Endodermal cell (in vitro differentiated cells): ENCODE measurements at regions not wholly inside any gene's neighbourhood (a gene's known extent, or its start where the extent isn't known, plus 50 kb on each side); places are given as distances from the start of the nearest gene placed in this dataset.

Source experiments
- DNase-seq: peaks from one replicate; pipeline ENCODE4 v3.0.0-alpha.2; 2017
- H3K27ac ChIP-seq: 2 replicates; pipeline ENCODE4 v1.5.1; 2013; ENCODE audit warnings: mild to moderate bottlenecking, low read depth, low read length, moderate library complexity
- H3K27me3 ChIP-seq: 2 replicates; pipeline ENCODE4 v1.6.1; 2013; ENCODE audit warnings: mild to moderate bottlenecking, low read length, moderate library complexity; ENCODE audit not compliant: insufficient read depth, control insufficient read depth, poor library complexity, severe bottlenecking
- H3K36me3 ChIP-seq: 2 replicates; pipeline ENCODE4 v1.7.0; 2013; ENCODE audit warnings: mild to moderate bottlenecking, low read length, moderate library complexity; ENCODE audit not compliant: control insufficient read depth, insufficient read depth
- H3K4me1 ChIP-seq: one replicate; pipeline ENCODE4 v1.7.0; 2013; ENCODE audit warnings: low read length; ENCODE audit not compliant: control insufficient read depth, insufficient read depth
- H3K4me3 ChIP-seq: 2 replicates; pipeline ENCODE4 v1.5.1; 2013; ENCODE audit warnings: mild to moderate bottlenecking, low read length, moderate library complexity
- H3K9ac ChIP-seq: 2 replicates; pipeline ENCODE4 v1.6.1; 2013; ENCODE audit warnings: mild to moderate bottlenecking, low read length, moderate library complexity; ENCODE audit not compliant: poor library complexity, severe bottlenecking; ENCODE audit errors: extremely low read depth
- H3K9me3 ChIP-seq: 2 replicates; pipeline ENCODE4 v1.6.1; 2013; ENCODE audit warnings: mild to moderate bottlenecking, low read length, moderate library complexity; ENCODE audit not compliant: control insufficient read depth
- H3K27ac Mint-ChIP-seq: 2 replicates; pipeline ENCODE4 v1.8.0; 2020; ENCODE audit warnings: mixed read lengths
- H3K27me3 Mint-ChIP-seq: 2 replicates; pipeline ENCODE4 v1.8.0; 2021; ENCODE audit warnings: mild to moderate bottlenecking, mixed read lengths; ENCODE audit not compliant: insufficient read depth
- H3K36me3 Mint-ChIP-seq: 2 replicates; pipeline ENCODE4 v1.8.0; 2020; ENCODE audit warnings: low read depth, mixed read lengths
- H3K4me1 Mint-ChIP-seq: 2 replicates; pipeline ENCODE4 v1.8.0; 2020; ENCODE audit warnings: mixed read lengths
- H3K4me3 Mint-ChIP-seq: 2 replicates; pipeline ENCODE4 v1.8.0; 2020; ENCODE audit warnings: mild to moderate bottlenecking, moderate library complexity, mixed read lengths
- H3K9me3 Mint-ChIP-seq: 2 replicates; pipeline ENCODE4 v1.8.0; 2020; ENCODE audit warnings: mild to moderate bottlenecking, mixed read lengths
- CTCF ChIP-seq: fragments of 200-600 bp; sonication (generic); conservative IDR thresholded peaks from 2 replicates; pipeline ENCODE4 v1.5.0; 2021; ENCODE audit warnings: antibody characterized with exemption, mild to moderate bottlenecking
- WGBS, 2 experiments: methylation state at CpG; one replicate each; pipeline versions ENCODE4 v1.1.5 to v1.1.7; 2013; ENCODE audit warnings: missing lambda C conversion rate in 2 of 2, mixed read lengths in 1 of 2; ENCODE audit not compliant: insufficient coverage in 1 of 2, insufficient read length in 1 of 2; 5-methylcytosine and 5-hydroxymethylcytosine counted together

GRCh38 chr9:91027005-91027404 is 225.4 kb downstream of the SYK start:
- peaks cover 4% of the 10 kb centered on the region for H3K4me1 Mint-ChIP-seq
- Histone ChIP-seq H3K27me3 (no peaks in the 10 kb centered on the region), H3K36me3 (no peaks in the 10 kb centered on the region), H3K9me3 (no peaks in the 10 kb centered on the region), H3K27ac (no peak overlapping the region), H3K4me1 (no peaks in the 10 kb centered on the region), H3K4me3 (no peak overlapping the region), H3K9ac (no peak overlapping the region)
- peaks cover 2% of the 10 kb centered on the region for H3K9me3 Mint-ChIP-seq
- no peaks in the 10 kb centered on the region for H3K36me3 Mint-ChIP-seq
- no peak overlapping the region for H3K27ac Mint-ChIP-seq
- 94 to 97% methylated on average over 3 of the region's 3 CpGs for WGBS, 2 experiments
- H3K4me3 Mint-ChIP-seq: no peak overlapping the region
- no peak for TF ChIP-seq CTCF
- peaks cover 4% of the 10 kb centered on the region for H3K27me3 Mint-ChIP-seq
- no peak for DNase-seq

- TF ChIP-seq CTCF: no peak
- no peak overlapping the region for H3K4me3 ChIP-seq
- WGBS, 2 experiments: 93 to 96% methylated on average over 4 to 8 of the region's 8 CpGs
- no peak overlapping the region for H3K27ac ChIP-seq
- no peaks in the 10 kb centered on the region for H3K4me1 ChIP-seq
- no peaks in the 10 kb centered on the region for H3K27me3 ChIP-seq
- Mint-ChIP-seq H3K9me3 (peaks cover 2% of the 10 kb centered on the region), H3K27me3 (peaks cover 4% of the 10 kb centered on the region), H3K4me3 (no peak overlapping the region), H3K4me1 (peaks cover 4% of the 10 kb centered on the region), H3K27ac (no peak overlapping the region), H3K36me3 (no peaks in the 10 kb centered on the region)
- H3K9me3 ChIP-seq: no peaks in the 10 kb centered on the region
- no peaks in the 10 kb centered on the region for H3K36me3 ChIP-seq
- no peak overlapping the region for H3K9ac ChIP-seq
- no peak for DNase-seq
These were observed 226.7 kb downstream of the SYK start for GRCh38 chr9:91028166-91028827.

- Histone ChIP-seq H3K27me3 (no peaks in the 10 kb centered on the region), H3K4me3 (no peak overlapping the region), H3K27ac (no peak overlapping the region), H3K4me1 (no peaks in the 10 kb centered on the region), H3K9me3 (no peaks in the 10 kb centered on the region), H3K9ac (no peak overlapping the region), H3K36me3 (no peaks in the 10 kb centered on the region)
- Mint-ChIP-seq H3K27me3 (peaks cover 4% of the 10 kb centered on the region), H3K27ac (no peak overlapping the region), H3K4me1 (peaks cover 4% of the 10 kb centered on the region), H3K4me3 (no peak overlapping the region), H3K36me3 (no peaks in the 10 kb centered on the region), H3K9me3 (peaks cover 2% of the 10 kb centered on the region)
- 87 to 89% methylated on average over 16 to 18 of the region's 18 CpGs for WGBS, 2 experiments
- TF ChIP-seq CTCF: peak; percentile 12
- no peak for DNase-seq
These were observed 228.2 kb downstream of the SYK start for GRCh38 chr9:91029650-91030361.
